WTC11 (cell line): ENCODE measurements at regions not wholly inside any gene's neighbourhood (a gene's known extent, or its start where the extent isn't known, plus 50 kb on each side); places are given as distances from the start of the nearest gene placed in this dataset.

ENCODE experiments used
- ATAC-seq: fragments of 200-7000 bp; cut with Tn5 transposase; 2 replicates; pipeline ENCODE4 v1.10.0; 2021; ENCODE audit warnings: mild to moderate bottlenecking, moderate library complexity
- CTCF ChIA-PET: fragments of 300-600 bp; sonication (Branson Sonifier 250); formaldehyde crosslinking; loops from one replicate; lab custom pipeline; 2021; ENCODE audit warnings: antibody characterized with exemption; lab: Charles Lee
- POLR2A ChIA-PET: fragments of 350-600 bp; sonication (Branson Sonifier 250); formaldehyde crosslinking; loops from one replicate; lab custom pipeline; 2021; ENCODE audit warnings: antibody characterized with exemption; lab: Charles Lee
- DNase-seq: peaks from one replicate; pipeline ENCODE4 v3.0.0; 2021; ENCODE audit warnings: low spot score
- H3K27ac Mint-ChIP-seq: 2 replicates; pipeline ENCODE4 v1.8.0; 2021; ENCODE audit warnings: mixed read lengths
- H3K27me3 Mint-ChIP-seq: 2 replicates; pipeline ENCODE4 v1.8.0; 2021; ENCODE audit warnings: low read depth, mild to moderate bottlenecking, moderate library complexity, mixed read lengths
- H3K36me3 Mint-ChIP-seq: 2 replicates; pipeline ENCODE4 v1.8.0; 2021; ENCODE audit warnings: mixed read lengths
- H3K4me1 Mint-ChIP-seq: 2 replicates; pipeline ENCODE4 v1.8.0; 2022; ENCODE audit warnings: mixed read lengths
- H3K4me3 Mint-ChIP-seq: 2 replicates; pipeline ENCODE4 v1.8.0; 2021; ENCODE audit warnings: mild to moderate bottlenecking, moderate library complexity, mixed read lengths
- H3K9me3 Mint-ChIP-seq: 2 replicates; pipeline ENCODE4 v1.8.0; 2021; ENCODE audit warnings: mixed read lengths
- CREM ChIP-seq: sonication (generic); formaldehyde crosslinking; IDR thresholded peaks from 2 replicates; pipeline ENCODE4 v1.8.1; 2022; ENCODE audit warnings: mild to moderate bottlenecking, missing genetic modification reagents, moderate library complexity
- ELF4 ChIP-seq: sonication (generic); formaldehyde crosslinking; IDR thresholded peaks from 2 replicates; pipeline ENCODE4 v1.8.1; 2022; ENCODE audit warnings: low read depth, mild to moderate bottlenecking, moderate library complexity, missing genetic modification reagents
- EMX1 ChIP-seq: fragments of 250-450 bp; sonication (Bioruptor Pico); IDR thresholded peaks from 2 replicates; pipeline ENCODE4 v1.8.0; 2021; ENCODE audit warnings: mild to moderate bottlenecking
- ESRRA ChIP-seq: sonication (generic); formaldehyde crosslinking; IDR thresholded peaks from 2 replicates; pipeline ENCODE4 v1.8.1; 2022; ENCODE audit warnings: mild to moderate bottlenecking, missing genetic modification reagents, borderline replicate concordance
- JUN ChIP-seq: sonication (generic); formaldehyde crosslinking; IDR thresholded peaks from 2 replicates; pipeline ENCODE4 v1.8.0; 2023; ENCODE audit warnings: mild to moderate bottlenecking, missing genetic modification reagents
- MXD4 ChIP-seq: fragments of 250-450 bp; sonication (Bioruptor Pico); IDR thresholded peaks from 2 replicates; pipeline ENCODE4 v1.8.0; 2021; ENCODE audit warnings: mild to moderate bottlenecking, moderate library complexity, borderline replicate concordance
- MYBL2 ChIP-seq: sonication (generic); formaldehyde crosslinking; IDR thresholded peaks from 2 replicates; pipeline ENCODE4 v1.8.1; 2023; ENCODE audit warnings: mild to moderate bottlenecking, moderate library complexity, missing genetic modification reagents
- PRRX2 ChIP-seq: fragments of 250-450 bp; sonication (Bioruptor Pico); IDR thresholded peaks from 2 replicates; pipeline ENCODE4 v1.8.0; 2021; ENCODE audit warnings: mild to moderate bottlenecking
- RELA ChIP-seq: sonication (generic); formaldehyde crosslinking; IDR thresholded peaks from 2 replicates; pipeline ENCODE4 v1.8.1; 2022; ENCODE audit warnings: missing genetic modification reagents, mild to moderate bottlenecking, borderline replicate concordance
- TCF7 ChIP-seq: sonication (generic); formaldehyde crosslinking; IDR thresholded peaks from 2 replicates; pipeline ENCODE4 v1.8.0; 2022; ENCODE audit warnings: mild to moderate bottlenecking, low read depth, missing genetic modification reagents, moderate library complexity
- ZBTB21 ChIP-seq: sonication (generic); formaldehyde crosslinking; IDR thresholded peaks from 2 replicates; pipeline ENCODE4 v1.8.1; 2023; ENCODE audit warnings: mild to moderate bottlenecking, missing genetic modification reagents, borderline replicate concordance
- ZNF121 ChIP-seq: sonication (generic); formaldehyde crosslinking; IDR thresholded peaks from 2 replicates; pipeline ENCODE4 v1.8.0; 2023; ENCODE audit warnings: missing genetic modification reagents
- ZNF232 ChIP-seq: sonication (generic); formaldehyde crosslinking; IDR thresholded peaks from 2 replicates; pipeline ENCODE4 v1.8.0; 2022; ENCODE audit warnings: mild to moderate bottlenecking, missing genetic modification reagents
- ZNF263 ChIP-seq: sonication (generic); formaldehyde crosslinking; IDR thresholded peaks from 2 replicates; pipeline ENCODE4 v1.8.1; 2022; ENCODE audit warnings: low read depth, mild to moderate bottlenecking, moderate library complexity, missing genetic modification reagents
- TF ChIP-seq, protein P1 (sequence below): sonication (generic); formaldehyde crosslinking; IDR thresholded peaks from 2 replicates; pipeline ENCODE4 v1.8.1; 2023; ENCODE audit warnings: mild to moderate bottlenecking, missing genetic modification reagents, moderate library complexity
- TF ChIP-seq, protein P2 (sequence below): sonication (generic); formaldehyde crosslinking; IDR thresholded peaks from 2 replicates; pipeline ENCODE4 v1.8.1; 2022; ENCODE audit warnings: low read depth, missing genetic modification reagents, borderline replicate concordance
- TF ChIP-seq, protein P3 (sequence below): sonication (generic); formaldehyde crosslinking; IDR thresholded peaks from 2 replicates; pipeline ENCODE4 v1.8.0; 2023; ENCODE audit warnings: missing genetic modification reagents
- TF ChIP-seq, protein P4 (sequence below): fragments of 250-450 bp; sonication (Bioruptor Pico); conservative IDR thresholded peaks from 2 replicates; pipeline ENCODE4 v1.9.0; 2021; ENCODE audit warnings: mild to moderate bottlenecking
- TF ChIP-seq, protein P5 (sequence below): sonication (generic); formaldehyde crosslinking; conservative IDR thresholded peaks from 2 replicates; pipeline ENCODE4 v1.8.1; 2023; ENCODE audit warnings: mild to moderate bottlenecking, low read depth, missing genetic modification reagents, moderate library complexity
- TF ChIP-seq, protein P6 (sequence below): sonication (generic); formaldehyde crosslinking; IDR thresholded peaks from 2 replicates; pipeline ENCODE4 v1.8.1; 2023; ENCODE audit warnings: mild to moderate bottlenecking, missing genetic modification reagents
- TF ChIP-seq, protein P7 (sequence below): sonication (generic); formaldehyde crosslinking; IDR thresholded peaks from 2 replicates; pipeline ENCODE4 v1.8.1; 2023; ENCODE audit warnings: mild to moderate bottlenecking, missing genetic modification reagents

DNA sequence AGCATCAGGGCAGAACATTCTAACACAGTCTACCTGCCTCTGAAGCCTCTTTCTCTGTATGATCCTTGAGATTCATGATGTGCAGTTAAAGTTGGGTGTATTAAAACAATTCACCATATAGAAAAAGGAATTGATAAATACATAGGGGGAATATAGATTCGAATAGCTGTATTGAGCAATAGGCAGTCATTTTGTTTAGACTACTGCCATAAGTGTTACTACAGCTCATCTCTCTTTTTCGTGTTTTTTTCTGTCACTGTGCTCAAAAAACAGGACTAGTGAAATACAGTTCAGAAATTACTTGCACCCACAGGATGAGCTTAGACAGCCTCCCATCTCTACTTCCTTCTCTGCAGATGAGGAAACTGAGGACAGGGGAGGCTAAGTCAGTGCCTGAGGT, 144.6 kb upstream of the FBN2 start:
- H3K27me3 Mint-ChIP-seq, result peaks cover 10% of the 10 kb centered on the region; the same call in 1 of the 2 replicates
- CTCF ChIA-PET, result interaction anchor here (1.0 to 1.5 kb wide), 2 partner anchors 11 to 16 kb away, joined by 5 to 7 read pairs; no protein-coding TSS in a partner anchor
- no peak overlapping the region for H3K27ac Mint-ChIP-seq

DNA sequence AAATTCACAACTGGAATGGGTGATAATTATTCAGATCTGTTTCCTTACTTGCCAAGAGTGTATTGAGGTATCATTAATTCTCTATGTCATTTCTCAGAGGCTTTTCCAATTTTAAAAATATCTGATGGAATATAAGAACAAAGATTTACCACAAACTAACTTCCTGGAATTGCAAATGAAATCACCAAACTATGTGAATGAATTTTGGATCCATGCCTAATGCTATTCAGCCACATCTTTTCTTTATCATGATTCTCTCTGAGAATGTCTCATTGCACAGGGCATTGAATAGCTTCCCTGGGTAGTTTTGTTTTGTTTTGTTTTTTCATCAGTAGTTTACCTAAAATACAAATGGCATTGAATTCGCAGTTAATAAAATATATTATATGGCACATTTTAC, 146.9 kb upstream of the FBN2 start:
- DNase-seq, result no peak
- CTCF ChIA-PET, result interaction anchor here (0.8 kb wide), 1 partner anchor 11 kb away, joined by 4 read pairs; no protein-coding TSS in a partner anchor
- no peak for ATAC-seq
- TF ChIP-seq, protein P1, sequence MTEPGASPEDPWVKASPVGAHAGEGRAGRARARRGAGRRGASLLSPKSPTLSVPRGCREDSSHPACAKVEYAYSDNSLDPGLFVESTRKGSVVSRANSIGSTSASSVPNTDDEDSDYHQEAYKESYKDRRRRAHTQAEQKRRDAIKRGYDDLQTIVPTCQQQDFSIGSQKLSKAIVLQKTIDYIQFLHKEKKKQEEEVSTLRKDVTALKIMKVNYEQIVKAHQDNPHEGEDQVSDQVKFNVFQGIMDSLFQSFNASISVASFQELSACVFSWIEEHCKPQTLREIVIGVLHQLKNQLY (CRISPR knock-in tag), result no peak
- TF ChIP-seq MYBL2 (CRISPR knock-in tag), result no peak
- no peak for TF ChIP-seq ZNF232 (CRISPR knock-in tag)
- TF ChIP-seq CREM, result no peak
- TF ChIP-seq ELF4, result no peak
- no peak for TF ChIP-seq MXD4
- TF ChIP-seq, protein P2, sequence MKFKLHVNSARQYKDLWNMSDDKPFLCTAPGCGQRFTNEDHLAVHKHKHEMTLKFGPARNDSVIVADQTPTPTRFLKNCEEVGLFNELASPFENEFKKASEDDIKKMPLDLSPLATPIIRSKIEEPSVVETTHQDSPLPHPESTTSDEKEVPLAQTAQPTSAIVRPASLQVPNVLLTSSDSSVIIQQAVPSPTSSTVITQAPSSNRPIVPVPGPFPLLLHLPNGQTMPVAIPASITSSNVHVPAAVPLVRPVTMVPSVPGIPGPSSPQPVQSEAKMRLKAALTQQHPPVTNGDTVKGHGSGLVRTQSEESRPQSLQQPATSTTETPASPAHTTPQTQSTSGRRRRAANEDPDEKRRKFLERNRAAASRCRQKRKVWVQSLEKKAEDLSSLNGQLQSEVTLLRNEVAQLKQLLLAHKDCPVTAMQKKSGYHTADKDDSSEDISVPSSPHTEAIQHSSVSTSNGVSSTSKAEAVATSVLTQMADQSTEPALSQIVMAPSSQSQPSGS (CRISPR knock-in tag), result no peak
- TF ChIP-seq, protein P3, sequence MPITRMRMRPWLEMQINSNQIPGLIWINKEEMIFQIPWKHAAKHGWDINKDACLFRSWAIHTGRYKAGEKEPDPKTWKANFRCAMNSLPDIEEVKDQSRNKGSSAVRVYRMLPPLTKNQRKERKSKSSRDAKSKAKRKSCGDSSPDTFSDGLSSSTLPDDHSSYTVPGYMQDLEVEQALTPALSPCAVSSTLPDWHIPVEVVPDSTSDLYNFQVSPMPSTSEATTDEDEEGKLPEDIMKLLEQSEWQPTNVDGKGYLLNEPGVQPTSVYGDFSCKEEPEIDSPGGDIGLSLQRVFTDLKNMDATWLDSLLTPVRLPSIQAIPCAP (CRISPR knock-in tag), result no peak

More for the DNA sequence above, 144.6 kb upstream of the FBN2 start:
- ATAC-seq (peak; percentile 9; the same call in 1 of the 2 replicates), DNase-seq (no peak)
- peaks cover 32% of the 10 kb centered on the region for H3K4me1 Mint-ChIP-seq
- no peak for TF ChIP-seq ESRRA
- TF ChIP-seq, protein P3 (CRISPR knock-in tag), result no peak
- TF ChIP-seq RELA (CRISPR knock-in tag), result no peak
- TF ChIP-seq ZNF232 (CRISPR knock-in tag), result no peak
- TF ChIP-seq, protein P4, sequence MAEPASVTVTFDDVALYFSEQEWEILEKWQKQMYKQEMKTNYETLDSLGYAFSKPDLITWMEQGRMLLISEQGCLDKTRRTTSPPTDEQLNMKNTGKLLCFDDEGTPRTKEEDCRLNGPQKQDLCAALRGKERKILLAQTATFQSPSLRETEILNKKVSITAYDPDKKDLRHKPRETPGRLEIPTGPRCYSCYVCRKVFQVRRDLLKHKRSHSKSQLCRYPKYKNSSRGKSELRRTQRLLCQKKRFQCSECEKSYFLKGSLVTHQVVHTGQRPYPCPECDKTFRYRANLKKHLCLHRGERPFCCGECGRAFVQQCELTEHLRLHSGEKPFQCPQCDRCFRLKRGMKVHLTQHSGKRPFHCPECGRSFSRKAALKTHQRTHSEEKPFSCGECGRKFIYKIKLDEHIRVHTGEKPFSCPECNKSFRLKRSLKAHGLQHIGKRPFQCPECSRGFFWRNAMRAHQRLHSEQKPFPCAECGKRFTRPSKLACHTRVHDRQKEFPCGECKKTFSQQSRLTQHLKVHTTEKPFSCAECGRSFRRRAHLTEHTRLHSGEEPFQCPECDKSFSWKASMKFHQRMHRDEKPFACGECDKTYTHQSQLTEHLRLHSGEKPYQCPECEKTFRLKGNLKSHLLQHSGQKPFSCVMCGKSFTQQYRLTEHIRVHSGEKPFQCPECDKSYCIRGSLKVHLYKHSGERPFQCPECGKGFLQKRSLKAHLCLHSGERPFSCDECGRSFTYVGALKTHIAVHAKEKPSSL (CRISPR knock-in tag), result no peak
- TF ChIP-seq, protein P5, sequence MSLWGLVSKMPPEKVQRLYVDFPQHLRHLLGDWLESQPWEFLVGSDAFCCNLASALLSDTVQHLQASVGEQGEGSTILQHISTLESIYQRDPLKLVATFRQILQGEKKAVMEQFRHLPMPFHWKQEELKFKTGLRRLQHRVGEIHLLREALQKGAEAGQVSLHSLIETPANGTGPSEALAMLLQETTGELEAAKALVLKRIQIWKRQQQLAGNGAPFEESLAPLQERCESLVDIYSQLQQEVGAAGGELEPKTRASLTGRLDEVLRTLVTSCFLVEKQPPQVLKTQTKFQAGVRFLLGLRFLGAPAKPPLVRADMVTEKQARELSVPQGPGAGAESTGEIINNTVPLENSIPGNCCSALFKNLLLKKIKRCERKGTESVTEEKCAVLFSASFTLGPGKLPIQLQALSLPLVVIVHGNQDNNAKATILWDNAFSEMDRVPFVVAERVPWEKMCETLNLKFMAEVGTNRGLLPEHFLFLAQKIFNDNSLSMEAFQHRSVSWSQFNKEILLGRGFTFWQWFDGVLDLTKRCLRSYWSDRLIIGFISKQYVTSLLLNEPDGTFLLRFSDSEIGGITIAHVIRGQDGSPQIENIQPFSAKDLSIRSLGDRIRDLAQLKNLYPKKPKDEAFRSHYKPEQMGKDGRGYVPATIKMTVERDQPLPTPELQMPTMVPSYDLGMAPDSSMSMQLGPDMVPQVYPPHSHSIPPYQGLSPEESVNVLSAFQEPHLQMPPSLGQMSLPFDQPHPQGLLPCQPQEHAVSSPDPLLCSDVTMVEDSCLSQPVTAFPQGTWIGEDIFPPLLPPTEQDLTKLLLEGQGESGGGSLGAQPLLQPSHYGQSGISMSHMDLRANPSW (CRISPR knock-in tag), result no peak
- TF ChIP-seq TCF7 (CRISPR knock-in tag), result no peak
- TF ChIP-seq, protein P6, sequence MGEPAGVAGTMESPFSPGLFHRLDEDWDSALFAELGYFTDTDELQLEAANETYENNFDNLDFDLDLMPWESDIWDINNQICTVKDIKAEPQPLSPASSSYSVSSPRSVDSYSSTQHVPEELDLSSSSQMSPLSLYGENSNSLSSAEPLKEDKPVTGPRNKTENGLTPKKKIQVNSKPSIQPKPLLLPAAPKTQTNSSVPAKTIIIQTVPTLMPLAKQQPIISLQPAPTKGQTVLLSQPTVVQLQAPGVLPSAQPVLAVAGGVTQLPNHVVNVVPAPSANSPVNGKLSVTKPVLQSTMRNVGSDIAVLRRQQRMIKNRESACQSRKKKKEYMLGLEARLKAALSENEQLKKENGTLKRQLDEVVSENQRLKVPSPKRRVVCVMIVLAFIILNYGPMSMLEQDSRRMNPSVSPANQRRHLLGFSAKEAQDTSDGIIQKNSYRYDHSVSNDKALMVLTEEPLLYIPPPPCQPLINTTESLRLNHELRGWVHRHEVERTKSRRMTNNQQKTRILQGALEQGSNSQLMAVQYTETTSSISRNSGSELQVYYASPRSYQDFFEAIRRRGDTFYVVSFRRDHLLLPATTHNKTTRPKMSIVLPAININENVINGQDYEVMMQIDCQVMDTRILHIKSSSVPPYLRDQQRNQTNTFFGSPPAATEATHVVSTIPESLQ (CRISPR knock-in tag), result no peak
- TF ChIP-seq, protein P7, sequence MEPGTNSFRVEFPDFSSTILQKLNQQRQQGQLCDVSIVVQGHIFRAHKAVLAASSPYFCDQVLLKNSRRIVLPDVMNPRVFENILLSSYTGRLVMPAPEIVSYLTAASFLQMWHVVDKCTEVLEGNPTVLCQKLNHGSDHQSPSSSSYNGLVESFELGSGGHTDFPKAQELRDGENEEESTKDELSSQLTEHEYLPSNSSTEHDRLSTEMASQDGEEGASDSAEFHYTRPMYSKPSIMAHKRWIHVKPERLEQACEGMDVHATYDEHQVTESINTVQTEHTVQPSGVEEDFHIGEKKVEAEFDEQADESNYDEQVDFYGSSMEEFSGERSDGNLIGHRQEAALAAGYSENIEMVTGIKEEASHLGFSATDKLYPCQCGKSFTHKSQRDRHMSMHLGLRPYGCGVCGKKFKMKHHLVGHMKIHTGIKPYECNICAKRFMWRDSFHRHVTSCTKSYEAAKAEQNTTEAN (CRISPR knock-in tag), result no peak
- TF ChIP-seq EMX1 (CRISPR knock-in tag), result no peak
- no peak for TF ChIP-seq ZNF263 (CRISPR knock-in tag)
- TF ChIP-seq ZNF121 (CRISPR knock-in tag), result no peak
- TF ChIP-seq PRRX2 (CRISPR knock-in tag), result no peak
- no peak for TF ChIP-seq JUN (CRISPR knock-in tag)
- TF ChIP-seq ZBTB21 (CRISPR knock-in tag), result no peak
- H3K36me3 Mint-ChIP-seq, result no peaks in the 10 kb centered on the region
- H3K4me3 Mint-ChIP-seq, result no peak overlapping the region; the same call in 1 of the 2 replicates
- POLR2A ChIA-PET, result no interaction called here
- H3K9me3 Mint-ChIP-seq, result peaks cover 4% of the 10 kb centered on the region

More for the DNA sequence above, 146.9 kb upstream of the FBN2 start:
- H3K27ac Mint-ChIP-seq, result no peak overlapping the region
- no peaks in the 10 kb centered on the region for H3K36me3 Mint-ChIP-seq
- H3K4me1 Mint-ChIP-seq, result peaks cover 28% of the 10 kb centered on the region
- H3K4me3 Mint-ChIP-seq, result no peak overlapping the region
- H3K9me3 Mint-ChIP-seq, result peaks cover 4% of the 10 kb centered on the region
- POLR2A ChIA-PET, result no interaction called here
- H3K27me3 Mint-ChIP-seq, result peaks cover 4% of the 10 kb centered on the region; the same call in 1 of the 2 replicates
